ENCODE measurements at regions not wholly inside any gene's neighbourhood (a gene's known extent, or its start where the extent isn't known, plus 50 kb on each side); places are given as distances from the start of the nearest gene placed in this dataset.

DNA sequence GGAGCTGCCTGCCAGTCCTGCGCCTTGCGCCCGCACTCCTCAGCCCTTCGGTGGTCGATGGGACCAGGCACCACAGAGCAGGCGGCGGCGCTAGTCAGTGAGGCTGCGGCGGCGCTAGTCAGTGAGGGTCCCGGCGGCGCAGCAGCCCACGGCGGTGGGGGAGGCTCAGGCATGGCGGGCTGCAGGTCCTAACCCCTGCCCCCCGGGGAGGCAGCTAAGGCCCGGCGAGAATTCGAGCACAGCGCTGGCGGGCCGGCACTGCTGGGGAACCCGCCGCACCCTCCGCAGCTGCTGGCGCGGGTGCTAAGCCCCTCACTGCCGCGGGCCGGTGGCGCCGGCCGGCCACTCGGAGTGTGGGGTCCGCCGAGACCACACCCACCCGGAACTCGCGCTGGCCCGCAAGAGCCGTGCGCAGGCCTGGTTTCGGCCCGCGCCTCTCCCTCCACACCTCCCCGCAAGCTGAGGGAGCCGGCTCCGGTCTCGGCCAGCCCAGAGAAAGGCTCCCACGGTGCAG is 867.4 kb downstream of the DSC3 start:
- TF ChIP-seq POLR2A (IDR thresholded peaks at IDR 0.05; ENCODE audit: low read depth, low read length) (no peak), TAF1 (IDR thresholded peaks at IDR 0.05; ENCODE audit: borderline replicate concordance, low read depth, low read length) (no peak)
